Bronchial epithelial cell (primary cell): ENCODE measurements at regions not wholly inside any gene's neighbourhood (a gene's known extent, or its start where the extent isn't known, plus 50 kb on each side); places are given as distances from the start of the nearest gene placed in this dataset.

Experiments
- DNase-seq: peaks from one replicate; pipeline ENCODE4 v3.0.0-alpha.2; 2010; ENCODE audit warnings: low read depth
- FAIRE-seq: peaks from 2 replicates; lab custom pipeline; 2011; peaks lifted over from hg19 to GRCh38; lab: Jason Lieb, UNC
- H3K27me3 ChIP-seq: 2 replicates; pipeline ENCODE4 v1.5.1; 2011; ENCODE audit warnings: low read length; ENCODE audit not compliant: control insufficient read depth, insufficient read depth
- H3K36me3 ChIP-seq: 2 replicates; pipeline ENCODE4 v1.5.1; 2011; ENCODE audit warnings: low read length; ENCODE audit not compliant: control insufficient read depth, insufficient read depth
- H3K4me3 ChIP-seq: 2 replicates; pipeline ENCODE4 v1.5.1; 2011; ENCODE audit warnings: mild to moderate bottlenecking, low read depth, low read length, control low read depth
- CTCF ChIP-seq: IDR thresholded peaks from 2 replicates; pipeline ENCODE4 v1.5.1; 2011; ENCODE audit warnings: mild to moderate bottlenecking, moderate library complexity, low read length, control low read depth, inconsistent platforms; ENCODE audit not compliant: insufficient read depth, severe bottlenecking

GRCh38 chr20:19820555-19821211 is 62.6 kb downstream of the RIN2 start:
- H3K4me3 ChIP-seq: no peak overlapping the region
- no peaks in the 10 kb centered on the region for H3K36me3 ChIP-seq
- DNase-seq: no peak
- TF ChIP-seq CTCF: no peak
- no peak for FAIRE-seq
- no peaks in the 10 kb centered on the region for H3K27me3 ChIP-seq

GRCh38 chr20:19821606-19822005 is 63.5 kb downstream of the RIN2 start:
- TF ChIP-seq CTCF: no peak

GRCh38 chr20:19823216-19823615 is 65.2 kb downstream of the RIN2 start:
- no peak overlapping the region for H3K4me3 ChIP-seq
- H3K36me3 ChIP-seq: no peaks in the 10 kb centered on the region
- no peak for TF ChIP-seq CTCF
- H3K27me3 ChIP-seq: no peaks in the 10 kb centered on the region
- DNase-seq (no peak), FAIRE-seq (no peak)

More at GRCh38 chr20:19821606-19822005, 63.5 kb downstream of the RIN2 start:
- DNase-seq (no peak), FAIRE-seq (no peak)
- H3K4me3 ChIP-seq: no peak overlapping the region
- H3K27me3 ChIP-seq: no peaks in the 10 kb centered on the region
- H3K36me3 ChIP-seq: no peaks in the 10 kb centered on the region

GRCh38 chr20:19823971-19824370 is 65.9 kb downstream of the RIN2 start:
- no peaks in the 10 kb centered on the region for H3K27me3 ChIP-seq
- FAIRE-seq (no peak), DNase-seq (peak; percentile 17)
- no peak overlapping the region for H3K4me3 ChIP-seq
- H3K36me3 ChIP-seq: no peaks in the 10 kb centered on the region
- TF ChIP-seq CTCF: no peak

- DNase-seq (no peak), FAIRE-seq (no peak)
- TF ChIP-seq CTCF: no peak
- Histone ChIP-seq H3K4me3 (no peak overlapping the region), H3K27me3 (no peaks in the 10 kb centered on the region), H3K36me3 (no peaks in the 10 kb centered on the region)
Observed at GRCh38 chr20:19824861-19825260, 66.8 kb downstream of the RIN2 start.
